Astrocyte (in vitro differentiated cells and primary cell): ENCODE measurements at regions not wholly inside any gene's neighbourhood (a gene's known extent, or its start where the extent isn't known, plus 50 kb on each side); places are given as distances from the start of the nearest gene placed in this dataset.

Source experiments
- DNase-seq: peaks from one replicate; pipeline ENCODE4 v3.0.0-alpha.2; 2010; ENCODE audit warnings: low read depth
- FAIRE-seq: peaks from 2 replicates; lab custom pipeline; 2011; peaks lifted over from hg19 to GRCh38; lab: Jason Lieb, UNC
- H2AFZ ChIP-seq: 2 replicates; pipeline ENCODE4 v1.6.0; 2012; ENCODE audit warnings: low read depth, low read length, inconsistent platforms
- H3K27ac ChIP-seq: 2 replicates; pipeline ENCODE4 v1.5.1; 2011; ENCODE audit warnings: low read depth, low read length, inconsistent platforms
- H3K27me3 ChIP-seq: 2 replicates; pipeline ENCODE4 v1.6.0; 2011; ENCODE audit warnings: low read length, inconsistent platforms; ENCODE audit not compliant: insufficient read depth
- H3K36me3 ChIP-seq: 2 replicates; pipeline ENCODE4 v1.5.1; 2011; ENCODE audit warnings: low read length, inconsistent platforms; ENCODE audit not compliant: insufficient read depth
- H3K4me1 ChIP-seq: 2 replicates; pipeline ENCODE4 v1.5.1; 2011; ENCODE audit warnings: low read length, inconsistent platforms; ENCODE audit not compliant: insufficient read depth
- H3K4me2 ChIP-seq: 2 replicates; pipeline ENCODE4 v1.6.0; 2012; ENCODE audit warnings: low read length, inconsistent platforms
- H3K4me3 ChIP-seq: 2 replicates; pipeline ENCODE4 v1.5.1; 2011; ENCODE audit warnings: low read depth, mild to moderate bottlenecking, low read length, inconsistent platforms; ENCODE audit not compliant: insufficient read depth
- H3K79me2 ChIP-seq: 2 replicates; pipeline ENCODE4 v1.6.0; 2012; ENCODE audit warnings: mild to moderate bottlenecking, low read length, inconsistent platforms; ENCODE audit not compliant: insufficient read depth
- H3K9ac ChIP-seq: 2 replicates; pipeline ENCODE4 v1.6.0; 2012; ENCODE audit warnings: mild to moderate bottlenecking, low read length, inconsistent platforms
- H3K9me3 ChIP-seq: 2 replicates; pipeline ENCODE4 v1.5.1; 2012; ENCODE audit warnings: low read depth, mild to moderate bottlenecking, low read length, inconsistent platforms; ENCODE audit not compliant: insufficient read depth
- H4K20me1 ChIP-seq: 2 replicates; pipeline ENCODE4 v1.6.0; 2012; ENCODE audit warnings: low read length, inconsistent platforms; ENCODE audit not compliant: insufficient read depth
- H3K27ac Mint-ChIP-seq: one replicate; pipeline ENCODE4 v1.8.0; 2021; ENCODE audit warnings: mild to moderate bottlenecking, mixed read lengths; ENCODE audit not compliant: unreplicated experiment
- H3K27me3 Mint-ChIP-seq: one replicate; pipeline ENCODE4 v1.8.0; 2021; ENCODE audit warnings: low read depth, mixed read lengths; ENCODE audit not compliant: unreplicated experiment
- H3K36me3 Mint-ChIP-seq: one replicate; pipeline ENCODE4 v1.8.0; 2021; ENCODE audit warnings: low read depth, mixed read lengths; ENCODE audit not compliant: unreplicated experiment
- H3K4me1 Mint-ChIP-seq: one replicate; pipeline ENCODE4 v1.8.0; 2021; ENCODE audit warnings: low read depth, mixed read lengths; ENCODE audit not compliant: unreplicated experiment
- H3K4me3 Mint-ChIP-seq: one replicate; pipeline ENCODE4 v1.8.0; 2021; ENCODE audit warnings: mild to moderate bottlenecking, moderate library complexity, mixed read lengths; ENCODE audit not compliant: unreplicated experiment
- H3K9me3 Mint-ChIP-seq: one replicate; pipeline ENCODE4 v1.8.0; 2021; ENCODE audit warnings: mild to moderate bottlenecking, mixed read lengths; ENCODE audit not compliant: unreplicated experiment
- CTCF ChIP-seq: IDR thresholded peaks from 2 replicates; pipeline ENCODE4 v1.5.1; 2011; ENCODE audit warnings: low read depth, mild to moderate bottlenecking, inconsistent platforms, low read length, moderate library complexity; ENCODE audit not compliant: insufficient read depth
- EZH2 ChIP-seq: IDR thresholded peaks from 2 replicates; pipeline ENCODE4 v1.6.1; 2012; ENCODE audit warnings: mild to moderate bottlenecking, low read length, inconsistent platforms; ENCODE audit not compliant: insufficient read depth

- H3K27me3 Mint-ChIP-seq = no peaks in the 10 kb centered on the region
- H3K9ac ChIP-seq = no peak overlapping the region
- TF ChIP-seq EZH2 = no peak
- TF ChIP-seq CTCF = no peak
- H3K4me3 ChIP-seq = no peak overlapping the region
- no peaks in the 10 kb centered on the region for H3K27me3 ChIP-seq
- H3K4me1 Mint-ChIP-seq = no peaks in the 10 kb centered on the region
- no peak overlapping the region for H2AFZ ChIP-seq
- no peaks in the 10 kb centered on the region for H3K79me2 ChIP-seq
- H3K4me3 Mint-ChIP-seq = no peak overlapping the region
- H3K4me2 ChIP-seq = no peak overlapping the region
- peaks cover 11% of the 10 kb centered on the region for H3K9me3 ChIP-seq
- H3K9me3 Mint-ChIP-seq = peaks cover 3% of the 10 kb centered on the region
- DNase-seq = no peak
- H3K36me3 ChIP-seq = no peaks in the 10 kb centered on the region
- H4K20me1 ChIP-seq = no peaks in the 10 kb centered on the region
- H3K4me1 ChIP-seq = no peaks in the 10 kb centered on the region
- H3K36me3 Mint-ChIP-seq = no peaks in the 10 kb centered on the region
- no peak overlapping the region for H3K27ac ChIP-seq
- FAIRE-seq = no peak
- H3K27ac Mint-ChIP-seq = no peak overlapping the region
Observed at GRCh38 chr14:43938588-43939281, 568.3 kb downstream of the FSCB start.

GRCh38 chr14:43937001-43937400 lies 570.1 kb downstream of the FSCB start:
- H3K36me3 ChIP-seq = no peaks in the 10 kb centered on the region
- no peaks in the 10 kb centered on the region for H3K4me1 ChIP-seq
- TF ChIP-seq EZH2 = no peak
- no peak for TF ChIP-seq CTCF
- H3K4me3 ChIP-seq = no peak overlapping the region
- peaks cover 11% of the 10 kb centered on the region for H3K9me3 ChIP-seq
- H3K27ac ChIP-seq = no peak overlapping the region
- H3K27me3 Mint-ChIP-seq = no peaks in the 10 kb centered on the region
- H2AFZ ChIP-seq = no peak overlapping the region
- no peak overlapping the region for H3K4me3 Mint-ChIP-seq
- no peak for DNase-seq
- H3K4me2 ChIP-seq = no peak overlapping the region
- no peaks in the 10 kb centered on the region for H4K20me1 ChIP-seq
- H3K27me3 ChIP-seq = no peaks in the 10 kb centered on the region
- peaks cover 3% of the 10 kb centered on the region for H3K9me3 Mint-ChIP-seq
- no peaks in the 10 kb centered on the region for H3K36me3 Mint-ChIP-seq
- H3K4me1 Mint-ChIP-seq = no peaks in the 10 kb centered on the region
- FAIRE-seq = no peak
- H3K79me2 ChIP-seq = no peaks in the 10 kb centered on the region
- no peak overlapping the region for H3K9ac ChIP-seq
- no peak overlapping the region for H3K27ac Mint-ChIP-seq

GRCh38 chr14:43934102-43934501 lies 573.0 kb downstream of the FSCB start:
- Histone ChIP-seq H3K27ac (no peak overlapping the region), H3K79me2 (no peaks in the 10 kb centered on the region), H3K4me1 (no peaks in the 10 kb centered on the region), H3K9ac (no peak overlapping the region), H3K4me2 (no peak overlapping the region), H4K20me1 (no peaks in the 10 kb centered on the region), H3K36me3 (no peaks in the 10 kb centered on the region), H3K9me3 (peaks cover 4% of the 10 kb centered on the region), H3K4me3 (no peak overlapping the region), H3K27me3 (no peaks in the 10 kb centered on the region), H2AFZ (no peak overlapping the region)
- Mint-ChIP-seq H3K36me3 (no peaks in the 10 kb centered on the region), H3K9me3 (peaks cover 3% of the 10 kb centered on the region), H3K4me1 (no peaks in the 10 kb centered on the region), H3K27ac (no peak overlapping the region), H3K4me3 (no peak overlapping the region), H3K27me3 (no peaks in the 10 kb centered on the region)
- TF ChIP-seq EZH2 (no peak), CTCF (no peak)
- DNase-seq = no peak
- no peak for FAIRE-seq
